HuH-7 (cell line): ENCODE measurements at regions not wholly inside any gene's neighbourhood (a gene's known extent, or its start where the extent isn't known, plus 50 kb on each side); places are given as distances from the start of the nearest gene placed in this dataset.
"Not testable (repeated sequence)": the region's sequence is repeated elsewhere in the genome, so short reads cannot be mapped to it uniquely, and the experiment has no call there.

ENCODE experiments used
- DNase-seq: peaks from one replicate; pipeline ENCODE4 v3.0.0; 2011; ENCODE audit warnings: low spot score

- DNase-seq: no peak
Observed at GRCh38 chr6:19892260-19892659, 55.1 kb downstream of the ID4 start.

GRCh38 chr6:19895866-19896692 is 58.9 kb downstream of the ID4 start:
- no peak for DNase-seq

- no peak for DNase-seq
Observed at GRCh38 chr6:19896693-19897010, 59.5 kb downstream of the ID4 start.

- no peak for DNase-seq
Observed at GRCh38 chr6:19898141-19898740, 61.1 kb downstream of the ID4 start.

GRCh38 chr6:19902201-19902600 is 65.0 kb downstream of the ID4 start:
- no peak for DNase-seq

- DNase-seq: not testable (repeated sequence)
Observed at GRCh38 chr6:19904408-19904807, 67.2 kb downstream of the ID4 start.

- no peak for DNase-seq
Observed at GRCh38 chr6:19905584-19905983, 68.4 kb downstream of the ID4 start.

GRCh38 chr6:19906171-19906570 is 69.0 kb downstream of the ID4 start:
- no peak for DNase-seq

GRCh38 chr6:19911223-19911622 is 74.1 kb downstream of the ID4 start:
- no peak for DNase-seq

GRCh38 chr6:19918436-19918835 is 81.3 kb downstream of the ID4 start:
- no peak for DNase-seq

- DNase-seq: no peak
Observed at GRCh38 chr6:19921786-19922185, 84.6 kb downstream of the ID4 start.

- DNase-seq: no peak
Observed at GRCh38 chr6:19925533-19925932, 88.4 kb downstream of the ID4 start.

- DNase-seq: no peak
Observed at GRCh38 chr6:19928461-19928860, 91.3 kb downstream of the ID4 start.

- no peak for DNase-seq
Observed at GRCh38 chr6:19929312-19929711, 92.1 kb downstream of the ID4 start.

- no peak for DNase-seq
Observed at GRCh38 chr6:19934996-19935591, 97.9 kb downstream of the ID4 start.

GRCh38 chr6:19939321-19939720 is 102.2 kb downstream of the ID4 start:
- not testable (repeated sequence) for DNase-seq

GRCh38 chr6:19939926-19940325 is 102.8 kb downstream of the ID4 start:
- not testable (repeated sequence) for DNase-seq

- DNase-seq: no peak
Observed at GRCh38 chr6:19943042-19943441, 105.9 kb downstream of the ID4 start.

GRCh38 chr6:19945843-19946358 is 108.7 kb downstream of the ID4 start:
- DNase-seq: no peak

GRCh38 chr6:19949155-19949554 is 112.0 kb downstream of the ID4 start:
- no peak for DNase-seq

- DNase-seq: no peak
Observed at GRCh38 chr6:19964115-19964514, 126.9 kb downstream of the ID4 start.

- no peak for DNase-seq
Observed at GRCh38 chr6:19968201-19968600, 131.0 kb downstream of the ID4 start.

GRCh38 chr6:19972221-19972620 is 135.1 kb downstream of the ID4 start:
- DNase-seq: no peak
